ENCODE measurements at regions not wholly inside any gene's neighbourhood (a gene's known extent, or its start where the extent isn't known, plus 50 kb on each side); places are given as distances from the start of the nearest gene placed in this dataset.

DNA sequence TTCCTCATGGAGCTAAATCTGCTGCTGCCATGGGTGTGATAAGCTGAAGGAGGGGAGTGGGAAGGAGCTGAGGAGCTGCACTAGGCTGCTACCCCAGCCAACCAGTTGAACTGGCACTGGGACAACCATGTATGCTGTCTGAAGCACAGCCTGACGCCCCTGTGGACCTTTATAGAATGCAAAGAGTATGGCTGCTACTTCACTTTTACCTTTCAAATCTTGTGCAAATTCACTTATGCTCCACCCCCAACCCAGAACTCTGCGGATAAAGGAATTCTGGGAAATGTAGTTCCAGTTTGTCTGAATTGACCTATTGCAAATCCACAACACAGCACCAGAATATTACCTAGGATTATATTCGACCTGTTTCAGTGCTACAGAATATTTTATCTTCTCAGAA lies 217.4 kb upstream of the SLC35B3 start:
- ATAC-seq (ENCODE audit: low read depth) (no peak), DNase-seq (no peak)
- peaks cover 4% of the 10 kb centered on the region for H3K27me3 Mint-ChIP-seq
- H3K4me3 Mint-ChIP-seq, result no peak overlapping the region
- no peaks in the 10 kb centered on the region for H3K36me3 Mint-ChIP-seq
- POLR2A ChIA-PET, result no interaction called here
- no peaks in the 10 kb centered on the region for H3K4me1 Mint-ChIP-seq
- H3K9me3 Mint-ChIP-seq, result no peaks in the 10 kb centered on the region
- no peak overlapping the region for H3K27ac Mint-ChIP-seq

DNA sequence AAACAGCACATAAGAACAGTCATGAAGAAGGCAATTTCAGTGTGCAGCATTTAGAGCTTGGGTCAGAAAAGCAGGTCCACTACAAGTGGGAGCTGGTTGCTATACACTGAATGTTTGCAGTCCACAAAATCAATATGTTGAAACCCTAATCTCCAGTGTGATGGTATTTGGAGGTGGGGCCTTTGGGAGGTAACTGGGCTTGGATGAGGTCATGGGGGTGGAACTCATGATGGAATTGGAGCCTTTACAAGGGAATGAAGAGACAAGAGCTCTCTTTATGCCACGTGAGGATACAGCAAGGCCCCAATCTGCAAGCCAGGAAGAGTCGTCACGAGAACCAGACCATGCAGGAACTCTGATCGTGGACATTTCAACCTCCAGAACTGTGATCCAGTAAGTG lies 216.7 kb upstream of the SLC35B3 start:
- Mint-ChIP-seq H3K4me1 (no peaks in the 10 kb centered on the region), H3K9me3 (no peaks in the 10 kb centered on the region), H3K27ac (no peak overlapping the region), H3K4me3 (no peak overlapping the region), H3K27me3 (peaks cover under 1% of the 10 kb centered on the region), H3K36me3 (no peaks in the 10 kb centered on the region)
- ATAC-seq (ENCODE audit: low read depth) (no peak), DNase-seq (no peak)
- POLR2A ChIA-PET, result no interaction called here

DNA sequence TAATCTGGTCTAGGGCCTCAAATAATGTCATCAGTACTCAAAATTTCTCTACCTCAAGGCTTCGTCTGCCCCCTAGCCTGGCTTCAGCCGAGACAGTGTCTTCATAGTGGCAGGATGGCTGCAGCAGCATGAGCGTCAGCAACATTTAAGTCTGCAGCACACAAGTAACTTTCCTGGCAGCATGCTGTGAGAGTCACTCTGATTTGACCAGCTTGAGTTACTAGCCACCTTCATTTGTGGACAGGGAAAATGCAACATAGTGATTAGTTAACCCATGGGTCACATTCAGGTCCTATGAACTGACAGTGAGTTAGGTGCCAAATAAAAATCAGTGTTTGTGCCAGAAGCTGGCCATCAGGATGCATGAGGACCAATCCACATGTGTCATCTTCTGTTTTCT lies 209.9 kb upstream of the SLC35B3 start:
- H3K27me3 Mint-ChIP-seq, result no peaks in the 10 kb centered on the region
- DNase-seq, result no peak
- ATAC-seq (ENCODE audit: low read depth), result no peak
- no peaks in the 10 kb centered on the region for H3K4me1 Mint-ChIP-seq
- H3K4me3 Mint-ChIP-seq, result no peak overlapping the region
- H3K9me3 Mint-ChIP-seq, result peaks cover 7% of the 10 kb centered on the region
- POLR2A ChIA-PET, result no interaction called here
- H3K27ac Mint-ChIP-seq, result no peak overlapping the region
- no peaks in the 10 kb centered on the region for H3K36me3 Mint-ChIP-seq

DNA sequence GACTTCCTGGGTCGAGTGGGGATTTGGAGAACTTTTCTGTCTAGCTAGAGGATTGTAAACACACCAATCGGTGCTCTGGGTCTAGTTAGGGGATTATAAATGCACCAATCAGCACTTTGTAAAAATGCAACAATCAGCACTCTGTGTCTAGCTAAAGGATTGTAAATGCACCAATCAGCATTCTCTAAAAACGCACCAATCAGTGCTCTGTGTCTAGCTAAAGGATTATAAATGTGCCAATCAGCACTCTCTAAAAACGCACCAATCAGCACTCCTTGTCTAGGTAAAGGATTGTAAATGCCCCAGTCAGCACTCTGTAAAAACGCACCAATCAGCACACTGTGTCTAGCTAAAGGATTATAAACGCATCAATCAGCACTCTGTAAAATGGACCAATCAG lies 209.0 kb upstream of the SLC35B3 start:
- Mint-ChIP-seq H3K4me1 (no peaks in the 10 kb centered on the region), H3K4me3 (no peak overlapping the region), H3K9me3 (peaks cover 8% of the 10 kb centered on the region), H3K27me3 (no peaks in the 10 kb centered on the region), H3K27ac (no peak overlapping the region), H3K36me3 (no peaks in the 10 kb centered on the region)
- POLR2A ChIA-PET, result no interaction called here
- ATAC-seq (ENCODE audit: low read depth) (no peak), DNase-seq (no peak)

DNA sequence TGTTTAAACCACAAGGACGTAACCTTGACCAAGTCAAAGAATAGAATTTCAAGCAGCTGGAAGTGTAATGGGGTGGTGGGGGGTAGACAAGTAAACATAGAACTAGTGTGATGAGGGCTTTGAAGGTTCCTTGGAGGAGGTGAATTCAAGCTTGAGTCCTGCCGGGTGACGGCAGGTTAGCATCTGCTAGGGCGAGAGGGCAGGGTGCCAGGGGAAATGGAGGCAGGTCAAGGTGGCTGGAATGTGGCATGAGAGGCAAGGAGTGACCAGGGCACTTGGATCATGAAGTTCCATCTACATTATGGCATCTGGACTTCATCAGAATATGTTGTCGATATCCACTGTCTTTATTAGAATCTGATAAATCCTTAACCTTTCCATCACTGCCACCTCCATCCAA lies 207.5 kb upstream of the SLC35B3 start:
- Mint-ChIP-seq H3K27me3 (no peaks in the 10 kb centered on the region), H3K9me3 (peaks cover 8% of the 10 kb centered on the region), H3K4me3 (no peak overlapping the region), H3K27ac (no peak overlapping the region), H3K36me3 (no peaks in the 10 kb centered on the region), H3K4me1 (no peaks in the 10 kb centered on the region)
- ATAC-seq (ENCODE audit: low read depth) (no peak), DNase-seq (no peak)
- POLR2A ChIA-PET, result no interaction called here

DNA sequence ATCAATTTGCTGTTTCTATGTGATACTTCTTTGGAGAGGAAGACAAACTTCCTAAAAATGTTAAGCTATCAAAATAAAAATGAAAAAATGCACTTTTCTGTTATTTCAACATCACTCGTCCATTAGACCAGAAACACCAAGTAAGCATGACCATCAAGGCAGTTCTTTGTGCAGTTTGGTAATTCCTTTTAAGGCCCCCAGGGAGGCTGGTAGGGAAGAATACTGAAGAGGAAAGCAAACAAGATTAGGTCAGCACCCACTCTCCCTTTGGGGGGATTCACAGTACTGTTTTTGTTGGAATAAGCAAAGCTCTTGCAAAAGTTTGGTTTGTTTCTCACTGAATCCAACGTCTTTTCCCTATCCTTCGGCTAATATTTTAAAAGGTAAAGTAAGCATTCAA lies 206.8 kb upstream of the SLC35B3 start:
- no peaks in the 10 kb centered on the region for H3K27me3 Mint-ChIP-seq
- H3K9me3 Mint-ChIP-seq, result peaks cover 8% of the 10 kb centered on the region
- no peak overlapping the region for H3K27ac Mint-ChIP-seq
- H3K36me3 Mint-ChIP-seq, result no peaks in the 10 kb centered on the region
- no peaks in the 10 kb centered on the region for H3K4me1 Mint-ChIP-seq
- no peak overlapping the region for H3K4me3 Mint-ChIP-seq
- DNase-seq, result no peak
- POLR2A ChIA-PET, result no interaction called here
- no peak for ATAC-seq (ENCODE audit: low read depth)

DNA sequence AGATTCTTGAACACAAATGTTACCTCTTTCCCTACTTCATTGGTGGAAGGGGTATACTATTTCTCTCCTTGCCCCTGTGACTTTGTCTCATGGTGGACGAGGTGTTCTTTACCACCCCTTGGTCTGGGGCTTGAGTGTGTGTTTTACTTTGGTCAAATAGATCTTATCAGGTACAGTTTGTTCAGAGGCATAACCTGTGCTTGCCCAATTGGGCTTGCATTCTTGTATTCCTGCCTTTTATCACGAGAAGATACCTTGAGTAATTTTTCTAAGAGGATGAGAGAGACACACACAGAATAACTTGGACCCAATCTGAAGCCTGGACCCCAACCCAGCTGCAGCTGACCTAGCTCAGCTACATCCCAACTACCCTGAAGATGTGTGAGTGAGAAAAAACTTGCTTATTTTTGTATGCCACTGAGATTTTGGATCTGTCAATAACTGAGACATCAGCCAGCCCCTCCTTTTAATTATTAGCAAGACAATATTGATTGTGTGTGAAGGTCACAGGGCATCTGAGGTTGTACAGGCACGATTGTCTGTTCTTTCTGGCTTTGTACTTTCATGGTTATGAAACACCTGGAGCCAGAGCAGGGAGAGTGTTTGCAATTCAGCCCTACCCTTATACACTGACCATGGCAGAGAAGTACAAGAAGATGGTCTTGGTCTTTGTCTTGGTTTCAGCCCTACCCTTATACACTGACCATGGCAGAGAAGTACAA lies 204.7 kb upstream of the SLC35B3 start:
- no peak for DNase-seq
- Mint-ChIP-seq H3K27ac (no peak overlapping the region), H3K9me3 (peaks cover 9% of the 10 kb centered on the region), H3K36me3 (no peaks in the 10 kb centered on the region), H3K27me3 (no peaks in the 10 kb centered on the region), H3K4me1 (no peaks in the 10 kb centered on the region), H3K4me3 (no peak overlapping the region)
- POLR2A ChIA-PET, result no interaction called here
- no peak for ATAC-seq (ENCODE audit: low read depth)

DNA sequence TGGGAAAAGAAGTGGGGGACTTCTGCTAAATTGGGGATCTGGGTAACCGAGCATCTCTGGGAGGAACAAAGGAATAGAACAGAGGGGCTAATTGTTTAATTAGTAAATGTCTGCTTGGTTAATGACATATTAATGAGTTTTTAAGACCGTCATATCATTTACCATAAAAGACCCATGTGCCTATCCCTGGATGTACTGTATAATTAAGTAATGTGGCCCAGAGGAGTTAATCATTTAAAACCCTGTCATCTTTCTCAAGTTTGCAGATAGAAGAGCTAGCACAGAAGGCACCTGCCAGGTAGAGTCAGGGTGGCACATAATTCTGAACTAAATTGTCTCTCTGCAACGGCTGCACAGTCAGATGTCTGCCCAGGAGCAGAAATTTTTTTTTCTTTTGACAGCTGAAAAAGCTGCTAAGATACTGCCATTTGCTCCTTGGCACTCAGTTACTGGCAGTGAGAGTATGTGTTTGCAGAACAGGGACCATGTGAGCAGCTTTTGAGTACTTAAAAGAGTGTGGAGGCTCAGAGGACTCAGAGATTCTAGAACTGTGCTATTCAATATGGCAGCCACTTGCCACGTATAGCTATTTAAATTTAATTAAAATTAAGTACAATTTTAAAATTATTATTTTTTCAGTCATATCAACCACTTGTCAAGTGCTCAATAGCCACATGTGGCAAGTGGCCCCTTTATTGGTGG lies 202.7 kb upstream of the SLC35B3 start:
- Mint-ChIP-seq H3K4me3 (no peak overlapping the region), H3K27me3 (no peaks in the 10 kb centered on the region), H3K4me1 (no peaks in the 10 kb centered on the region), H3K9me3 (peaks cover 6% of the 10 kb centered on the region), H3K27ac (no peak overlapping the region), H3K36me3 (no peaks in the 10 kb centered on the region)
- DNase-seq (no peak), ATAC-seq (ENCODE audit: low read depth) (no peak)
- POLR2A ChIA-PET, result no interaction called here

DNA sequence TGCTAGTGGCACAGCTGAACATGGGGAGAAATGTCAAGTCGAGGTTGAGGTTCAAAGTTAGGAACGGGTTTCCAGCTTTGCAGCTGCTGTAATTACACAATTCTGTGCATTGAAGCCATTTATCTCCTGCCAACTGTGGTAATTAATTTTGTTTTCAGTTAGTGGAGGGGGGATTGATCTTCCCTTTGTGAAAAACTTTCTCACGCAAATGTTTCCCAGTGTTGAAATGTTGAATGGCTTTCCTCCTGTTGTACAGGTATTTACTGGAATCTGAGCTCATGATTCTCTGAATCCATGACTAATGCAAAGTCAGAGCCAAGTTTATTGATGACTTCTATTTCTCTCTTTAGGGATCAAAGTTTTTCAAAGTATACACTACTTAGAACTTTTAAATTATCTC lies 198.4 kb upstream of the SLC35B3 start:
- ATAC-seq (ENCODE audit: low read depth) (no peak), DNase-seq (no peak)
- H3K4me1 Mint-ChIP-seq, result no peaks in the 10 kb centered on the region
- H3K27me3 Mint-ChIP-seq, result no peaks in the 10 kb centered on the region
- H3K4me3 Mint-ChIP-seq, result no peak overlapping the region
- no peaks in the 10 kb centered on the region for H3K36me3 Mint-ChIP-seq
- H3K27ac Mint-ChIP-seq, result no peak overlapping the region
- peaks cover 5% of the 10 kb centered on the region for H3K9me3 Mint-ChIP-seq
- POLR2A ChIA-PET, result no interaction called here

DNA sequence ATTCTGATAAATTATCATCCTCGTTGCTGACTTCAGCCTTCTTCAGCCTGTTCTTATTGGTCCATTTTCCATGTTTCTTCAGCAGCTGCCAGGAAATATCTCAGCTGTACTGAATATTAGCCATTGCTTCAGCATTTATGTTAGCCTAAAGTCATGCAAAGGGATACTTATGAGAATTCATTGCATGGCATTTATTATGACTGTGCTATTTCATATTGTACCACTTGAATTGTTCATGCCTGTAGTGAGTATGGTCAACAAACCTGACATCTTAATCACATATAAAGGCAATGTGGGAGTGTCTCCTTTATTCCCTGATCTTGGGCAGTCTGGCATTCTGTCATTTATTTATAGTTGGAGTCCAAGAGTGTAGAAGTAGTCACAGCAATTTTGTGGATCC lies 193.4 kb upstream of the SLC35B3 start:
- POLR2A ChIA-PET, result no interaction called here
- Mint-ChIP-seq H3K9me3 (peaks cover 2% of the 10 kb centered on the region), H3K27ac (no peak overlapping the region), H3K4me1 (no peaks in the 10 kb centered on the region), H3K36me3 (no peaks in the 10 kb centered on the region), H3K27me3 (no peaks in the 10 kb centered on the region), H3K4me3 (no peak overlapping the region)
- no peak for ATAC-seq (ENCODE audit: low read depth)
- DNase-seq, result no peak

DNA sequence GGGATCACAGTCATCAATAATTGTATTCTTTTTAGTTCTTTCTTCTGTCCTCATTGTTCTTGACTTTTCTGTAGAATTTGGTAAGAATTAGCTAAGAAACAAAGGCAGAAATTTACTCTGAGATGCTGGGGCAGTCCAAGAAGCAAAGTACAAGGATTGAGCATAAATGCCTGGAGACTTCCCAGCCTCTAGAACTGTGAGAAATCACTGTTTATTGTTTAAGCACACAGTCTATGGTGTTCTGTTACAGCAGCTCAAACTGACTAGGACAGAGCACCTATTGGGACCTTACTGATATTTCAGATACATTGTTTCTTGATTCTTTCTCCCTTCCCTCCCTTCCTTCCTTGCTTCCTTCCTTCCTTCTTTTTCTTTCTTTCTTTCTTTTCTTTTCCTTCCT lies 192.7 kb upstream of the SLC35B3 start:
- Mint-ChIP-seq H3K4me3 (no peak overlapping the region), H3K4me1 (no peaks in the 10 kb centered on the region), H3K9me3 (peaks cover 2% of the 10 kb centered on the region), H3K27me3 (no peaks in the 10 kb centered on the region), H3K27ac (no peak overlapping the region), H3K36me3 (no peaks in the 10 kb centered on the region)
- no peak for ATAC-seq (ENCODE audit: low read depth)
- POLR2A ChIA-PET, result no interaction called here
- DNase-seq, result no peak

DNA sequence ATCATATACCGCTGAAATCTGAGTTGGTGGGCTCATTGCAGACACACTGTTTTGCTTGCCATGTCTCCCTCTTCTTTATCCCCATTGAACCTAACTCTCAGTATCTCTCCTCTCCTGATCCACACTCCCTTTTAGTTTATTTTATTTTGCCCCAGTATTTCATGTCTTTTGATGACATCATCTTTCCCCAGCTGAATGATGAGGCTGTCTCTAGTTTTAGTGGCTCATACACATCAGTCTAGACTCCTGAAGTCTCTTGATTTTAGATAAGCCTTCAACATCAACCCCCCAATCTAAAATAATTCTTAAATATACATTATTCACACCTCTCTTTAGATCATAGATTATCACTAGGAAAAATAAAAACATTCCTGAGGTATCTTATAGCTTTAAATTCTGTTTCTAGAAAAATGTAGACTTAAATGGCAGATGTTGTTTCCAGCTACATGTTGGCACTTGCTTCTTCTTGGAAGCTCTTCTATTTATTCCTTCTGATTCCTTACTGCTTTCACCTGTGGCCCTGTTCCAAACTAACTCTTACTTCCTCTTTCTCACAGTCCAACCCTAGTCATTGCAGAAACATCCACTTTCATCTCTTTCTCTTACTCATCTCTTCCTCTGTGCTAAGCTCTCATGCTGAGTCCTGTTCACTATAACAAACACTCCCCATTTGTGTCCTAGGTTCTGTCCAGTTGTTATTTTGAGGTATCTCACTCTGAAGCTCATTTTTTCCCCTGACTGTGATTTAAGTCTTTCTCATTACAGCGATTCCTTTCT lies 191.9 kb upstream of the SLC35B3 start:
- H3K27me3 Mint-ChIP-seq, result no peaks in the 10 kb centered on the region
- DNase-seq, result no peak
- POLR2A ChIA-PET, result no interaction called here
- no peaks in the 10 kb centered on the region for H3K4me1 Mint-ChIP-seq
- H3K27ac Mint-ChIP-seq, result no peak overlapping the region
- no peak overlapping the region for H3K4me3 Mint-ChIP-seq
- H3K36me3 Mint-ChIP-seq, result no peaks in the 10 kb centered on the region
- no peak for ATAC-seq (ENCODE audit: low read depth)
- H3K9me3 Mint-ChIP-seq, result peaks cover 2% of the 10 kb centered on the region

DNA sequence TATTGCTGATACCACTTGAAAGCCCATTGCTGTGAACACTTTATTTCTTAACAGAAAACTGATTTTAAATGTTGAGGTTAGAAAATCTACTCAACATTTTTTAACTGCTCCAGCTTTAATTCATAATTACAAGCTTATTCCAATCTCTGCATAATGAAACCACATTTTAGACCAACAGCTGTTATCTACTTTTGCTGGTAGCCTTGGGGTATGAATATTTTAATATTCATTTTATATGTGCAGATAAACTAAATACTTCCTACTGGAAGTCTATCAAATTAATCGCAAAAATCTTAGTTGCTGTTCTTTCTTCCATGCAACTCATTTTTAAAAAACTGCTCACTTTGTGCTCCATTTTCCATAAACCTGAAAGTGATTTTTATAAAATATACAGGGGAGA lies 189.3 kb upstream of the SLC35B3 start:
- Mint-ChIP-seq H3K27me3 (no peaks in the 10 kb centered on the region), H3K9me3 (no peaks in the 10 kb centered on the region), H3K36me3 (no peaks in the 10 kb centered on the region), H3K4me1 (no peaks in the 10 kb centered on the region), H3K27ac (no peak overlapping the region), H3K4me3 (no peak overlapping the region)
- no peak for ATAC-seq (ENCODE audit: low read depth)
- no peak for DNase-seq
- POLR2A ChIA-PET, result no interaction called here

DNA sequence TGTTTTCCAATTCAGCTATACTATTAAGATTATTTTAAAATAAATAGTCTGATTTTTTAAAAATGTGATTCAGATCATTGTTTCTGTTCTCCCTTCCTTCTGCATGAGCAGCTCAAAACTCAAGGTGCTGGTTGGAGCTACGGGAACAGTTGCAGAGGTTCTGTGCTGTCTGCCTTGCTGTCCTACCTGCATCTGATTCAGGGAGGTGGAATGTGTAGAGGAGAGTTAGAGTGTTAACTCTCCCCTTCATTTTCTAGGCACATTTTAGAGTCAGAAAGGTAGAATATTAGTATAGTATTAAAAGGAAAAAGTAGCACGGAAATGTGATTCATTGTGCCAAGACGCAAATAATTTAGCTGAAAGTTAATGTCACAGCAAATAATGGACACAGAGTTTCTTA lies 188.1 kb upstream of the SLC35B3 start:
- no peak overlapping the region for H3K4me3 Mint-ChIP-seq
- no peaks in the 10 kb centered on the region for H3K9me3 Mint-ChIP-seq
- H3K27me3 Mint-ChIP-seq, result no peaks in the 10 kb centered on the region
- no peaks in the 10 kb centered on the region for H3K4me1 Mint-ChIP-seq
- no peak for ATAC-seq (ENCODE audit: low read depth)
- POLR2A ChIA-PET, result no interaction called here
- H3K36me3 Mint-ChIP-seq, result no peaks in the 10 kb centered on the region
- no peak overlapping the region for H3K27ac Mint-ChIP-seq
- DNase-seq, result no peak
